ENCODE measurements at regions not wholly inside any gene's neighbourhood (a gene's known extent, or its start where the extent isn't known, plus 50 kb on each side); places are given as distances from the start of the nearest gene placed in this dataset.

- no peak for DNase-seq
- Mint-ChIP-seq H3K4me3 (no peak overlapping the region), H3K9me3 (peaks cover 0 to 28% (median 7%) of the 10 kb centered on the region in 7 donors), H3K27ac (no peak overlapping the region), H3K4me1 (no peaks in the 10 kb centered on the region), H3K27me3 (no peaks in the 10 kb centered on the region), H3K36me3 (no peaks in the 10 kb centered on the region)
- Histone ChIP-seq H3K9me3 (ENCODE audit: control insufficient read depth in 2 of 2, low read length in 2 of 2) (peaks cover 0 to 5% of the 10 kb centered on the region in 2 experiments), H3K4me1 (ENCODE audit: control insufficient read depth, insufficient read depth, low read length, poor library complexity, severe bottlenecking) (no peaks in the 10 kb centered on the region), H3K4me3 (ENCODE audit: low read depth, low read length) (no peak overlapping the region), H3K27ac (ENCODE audit: insufficient read depth, low read length, poor library complexity, severe bottlenecking) (no peak overlapping the region), H3K27me3 (ENCODE audit: control insufficient read depth, insufficient read depth, low read length) (no peaks in the 10 kb centered on the region), H3K36me3 (ENCODE audit: control insufficient read depth, insufficient read depth, low read length) (no peaks in the 10 kb centered on the region)
- ATAC-seq (ENCODE audit: low read depth in 2 of 2): no peak
Measured at GRCh38 chr14:84435820-84436324, 1094.1 kb upstream of the FLRT2 start.

GRCh38 chr14:84436528-84436927 is 1093.4 kb upstream of the FLRT2 start:
- Histone ChIP-seq H3K9me3 (ENCODE audit: control insufficient read depth in 2 of 2, low read length in 2 of 2) (peaks cover 0 to 5% of the 10 kb centered on the region in 2 experiments), H3K36me3 (ENCODE audit: control insufficient read depth, insufficient read depth, low read length) (no peaks in the 10 kb centered on the region), H3K27me3 (ENCODE audit: control insufficient read depth, insufficient read depth, low read length) (no peaks in the 10 kb centered on the region), H3K4me1 (ENCODE audit: control insufficient read depth, insufficient read depth, low read length, poor library complexity, severe bottlenecking) (no peaks in the 10 kb centered on the region), H3K27ac (ENCODE audit: insufficient read depth, low read length, poor library complexity, severe bottlenecking) (no peak overlapping the region), H3K4me3 (ENCODE audit: low read depth, low read length) (no peak overlapping the region)
- Mint-ChIP-seq H3K27ac (no peak overlapping the region), H3K36me3 (no peaks in the 10 kb centered on the region), H3K4me1 (no peaks in the 10 kb centered on the region), H3K4me3 (no peak overlapping the region), H3K9me3 (peaks cover 0 to 26% (median 7%) of the 10 kb centered on the region in 7 donors), H3K27me3 (no peaks in the 10 kb centered on the region)
- DNase-seq: no peak
- ATAC-seq (ENCODE audit: low read depth in 2 of 2): no peak

GRCh38 chr14:84442521-84442920 is 1087.4 kb upstream of the FLRT2 start:
- H3K27ac Mint-ChIP-seq: no peak overlapping the region
- no peaks in the 10 kb centered on the region for H3K27me3 Mint-ChIP-seq
- no peak for DNase-seq
- H3K4me3 ChIP-seq (ENCODE audit: low read depth, low read length): no peak overlapping the region
- peaks cover 0 to 21% (median 9%) of the 10 kb centered on the region in 7 donors for H3K9me3 Mint-ChIP-seq
- no peak overlapping the region for H3K4me3 Mint-ChIP-seq
- H3K36me3 Mint-ChIP-seq: no peaks in the 10 kb centered on the region
- H3K36me3 ChIP-seq (ENCODE audit: control insufficient read depth, insufficient read depth, low read length): no peaks in the 10 kb centered on the region
- H3K27ac ChIP-seq (ENCODE audit: insufficient read depth, low read length, poor library complexity, severe bottlenecking): no peak overlapping the region
- H3K27me3 ChIP-seq (ENCODE audit: control insufficient read depth, insufficient read depth, low read length): no peaks in the 10 kb centered on the region
- H3K4me1 Mint-ChIP-seq: no peaks in the 10 kb centered on the region
- H3K4me1 ChIP-seq (ENCODE audit: control insufficient read depth, insufficient read depth, low read length, poor library complexity, severe bottlenecking): no peaks in the 10 kb centered on the region
- no peaks in the 10 kb centered on the region for H3K9me3 ChIP-seq (ENCODE audit: control insufficient read depth in 2 of 2, low read length in 2 of 2)
- no peak for ATAC-seq (ENCODE audit: low read depth in 2 of 2)

GRCh38 chr14:84445486-84445885 is 1084.5 kb upstream of the FLRT2 start:
- Mint-ChIP-seq H3K4me1 (no peaks in the 10 kb centered on the region), H3K9me3 (peaks cover 0 to 12% (median 3%) of the 10 kb centered on the region in 7 donors), H3K36me3 (no peaks in the 10 kb centered on the region), H3K27me3 (no peaks in the 10 kb centered on the region), H3K27ac (no peak overlapping the region), H3K4me3 (no peak overlapping the region)
- Histone ChIP-seq H3K36me3 (ENCODE audit: control insufficient read depth, insufficient read depth, low read length) (no peaks in the 10 kb centered on the region), H3K4me1 (ENCODE audit: control insufficient read depth, insufficient read depth, low read length, poor library complexity, severe bottlenecking) (no peaks in the 10 kb centered on the region), H3K9me3 (ENCODE audit: control insufficient read depth in 2 of 2, low read length in 2 of 2) (no peaks in the 10 kb centered on the region), H3K4me3 (ENCODE audit: low read depth, low read length) (no peak overlapping the region), H3K27me3 (ENCODE audit: control insufficient read depth, insufficient read depth, low read length) (no peaks in the 10 kb centered on the region), H3K27ac (ENCODE audit: insufficient read depth, low read length, poor library complexity, severe bottlenecking) (no peak overlapping the region)
- DNase-seq: no peak
- no peak for ATAC-seq (ENCODE audit: low read depth in 2 of 2)

- no peaks in the 10 kb centered on the region for H3K27me3 Mint-ChIP-seq
- no peaks in the 10 kb centered on the region for H3K36me3 ChIP-seq (ENCODE audit: control insufficient read depth, insufficient read depth, low read length)
- DNase-seq (no peak), ATAC-seq (ENCODE audit: low read depth in 2 of 2) (no peak)
- H3K27ac ChIP-seq (ENCODE audit: insufficient read depth, low read length, poor library complexity, severe bottlenecking): no peak overlapping the region
- no peak overlapping the region for H3K4me3 ChIP-seq (ENCODE audit: low read depth, low read length)
- H3K9me3 Mint-ChIP-seq: peaks cover 0 to 12% (median 3%) of the 10 kb centered on the region in 7 donors
- no peaks in the 10 kb centered on the region for H3K9me3 ChIP-seq (ENCODE audit: control insufficient read depth in 2 of 2, low read length in 2 of 2)
- H3K36me3 Mint-ChIP-seq: no peaks in the 10 kb centered on the region
- H3K4me1 Mint-ChIP-seq: no peaks in the 10 kb centered on the region
- H3K4me1 ChIP-seq (ENCODE audit: control insufficient read depth, insufficient read depth, low read length, poor library complexity, severe bottlenecking): no peaks in the 10 kb centered on the region
- no peak overlapping the region for H3K4me3 Mint-ChIP-seq
- H3K27ac Mint-ChIP-seq: no peak overlapping the region
- no peaks in the 10 kb centered on the region for H3K27me3 ChIP-seq (ENCODE audit: control insufficient read depth, insufficient read depth, low read length)
Measured at GRCh38 chr14:84446250-84446649, 1083.7 kb upstream of the FLRT2 start.

GRCh38 chr14:84453307-84453950 is 1076.5 kb upstream of the FLRT2 start:
- Mint-ChIP-seq H3K27ac (no peak overlapping the region), H3K4me1 (no peaks in the 10 kb centered on the region), H3K36me3 (no peaks in the 10 kb centered on the region), H3K9me3 (peaks cover 0 to 17% (median 10%) of the 10 kb centered on the region in 7 donors), H3K27me3 (no peaks in the 10 kb centered on the region), H3K4me3 (no peak overlapping the region)
- Histone ChIP-seq H3K9me3 (ENCODE audit: control insufficient read depth in 2 of 2, low read length in 2 of 2) (peaks cover 3 to 4% of the 10 kb centered on the region in 2 experiments), H3K27ac (ENCODE audit: insufficient read depth, low read length, poor library complexity, severe bottlenecking) (no peak overlapping the region), H3K27me3 (ENCODE audit: control insufficient read depth, insufficient read depth, low read length) (no peaks in the 10 kb centered on the region), H3K36me3 (ENCODE audit: control insufficient read depth, insufficient read depth, low read length) (no peaks in the 10 kb centered on the region), H3K4me3 (ENCODE audit: low read depth, low read length) (no peak overlapping the region), H3K4me1 (ENCODE audit: control insufficient read depth, insufficient read depth, low read length, poor library complexity, severe bottlenecking) (no peaks in the 10 kb centered on the region)
- no peak for DNase-seq
- no peak for ATAC-seq (ENCODE audit: low read depth in 2 of 2)

GRCh38 chr14:84454114-84454513 is 1075.8 kb upstream of the FLRT2 start:
- no peaks in the 10 kb centered on the region for H3K27me3 Mint-ChIP-seq
- ATAC-seq (ENCODE audit: low read depth in 2 of 2) (no peak), DNase-seq (no peak)
- no peak overlapping the region for H3K27ac ChIP-seq (ENCODE audit: insufficient read depth, low read length, poor library complexity, severe bottlenecking)
- no peak overlapping the region for H3K4me3 ChIP-seq (ENCODE audit: low read depth, low read length)
- no peak overlapping the region for H3K27ac Mint-ChIP-seq
- no peak overlapping the region for H3K4me3 Mint-ChIP-seq
- H3K9me3 Mint-ChIP-seq: peaks cover 0 to 17% (median 10%) of the 10 kb centered on the region in 7 donors
- no peaks in the 10 kb centered on the region for H3K4me1 ChIP-seq (ENCODE audit: control insufficient read depth, insufficient read depth, low read length, poor library complexity, severe bottlenecking)
- H3K9me3 ChIP-seq (ENCODE audit: control insufficient read depth in 2 of 2, low read length in 2 of 2): peaks cover 3 to 4% of the 10 kb centered on the region in 2 experiments
- no peaks in the 10 kb centered on the region for H3K4me1 Mint-ChIP-seq
- no peaks in the 10 kb centered on the region for H3K27me3 ChIP-seq (ENCODE audit: control insufficient read depth, insufficient read depth, low read length)
- H3K36me3 Mint-ChIP-seq: no peaks in the 10 kb centered on the region
- H3K36me3 ChIP-seq (ENCODE audit: control insufficient read depth, insufficient read depth, low read length): no peaks in the 10 kb centered on the region

- H3K27me3 Mint-ChIP-seq: no peaks in the 10 kb centered on the region
- Histone ChIP-seq H3K4me3 (ENCODE audit: low read depth, low read length) (no peak overlapping the region), H3K27me3 (ENCODE audit: control insufficient read depth, insufficient read depth, low read length) (no peaks in the 10 kb centered on the region), H3K27ac (ENCODE audit: insufficient read depth, low read length, poor library complexity, severe bottlenecking) (no peak overlapping the region), H3K4me1 (ENCODE audit: control insufficient read depth, insufficient read depth, low read length, poor library complexity, severe bottlenecking) (no peaks in the 10 kb centered on the region), H3K9me3 (ENCODE audit: control insufficient read depth in 2 of 2, low read length in 2 of 2) (peaks cover 3 to 4% of the 10 kb centered on the region in 2 experiments), H3K36me3 (ENCODE audit: control insufficient read depth, insufficient read depth, low read length) (no peaks in the 10 kb centered on the region)
- ATAC-seq (ENCODE audit: low read depth in 2 of 2): no peak
- H3K27ac Mint-ChIP-seq: no peak overlapping the region
- H3K9me3 Mint-ChIP-seq: peaks cover 0 to 20% (median 7%) of the 10 kb centered on the region in 7 donors
- no peaks in the 10 kb centered on the region for H3K4me1 Mint-ChIP-seq
- H3K36me3 Mint-ChIP-seq: no peaks in the 10 kb centered on the region
- no peak overlapping the region for H3K4me3 Mint-ChIP-seq
- DNase-seq: no peak
Measured at GRCh38 chr14:84456946-84457345, 1073.0 kb upstream of the FLRT2 start.
